PC-3 (cell line): ENCODE measurements at regions not wholly inside any gene's neighbourhood (a gene's known extent, or its start where the extent isn't known, plus 50 kb on each side); places are given as distances from the start of the nearest gene placed in this dataset.

Experiments
- ATAC-seq: fragments of 200-7000 bp; cut with Tn5 transposase; 2 replicates; pipeline ENCODE4 v1.9.1; 2020; ENCODE audit warnings: mild to moderate bottlenecking, moderate library complexity
- BruUV-seq: library from RNA; stranded (reverse); fragments of 400-500 nt; replicated peaks from 2 replicates; lab custom pipeline; 2021; lab: Mats Ljungman, UMichigan
- CTCF ChIA-PET: fragments of 300-600 bp; sonication (Branson Sonifier 250); formaldehyde crosslinking; loops from one replicate; lab custom pipeline; 2022; ENCODE audit warnings: antibody characterized with exemption; lab: Charles Lee
- POLR2A ChIA-PET: fragments of 300-600 bp; sonication (Branson Sonifier 250); formaldehyde crosslinking; loops from one replicate; lab custom pipeline; 2022; ENCODE audit warnings: antibody characterized with exemption; ENCODE audit not compliant: unreplicated experiment; lab: Charles Lee
- DNase-seq: peaks from one replicate; pipeline ENCODE4 v3.0.0-alpha.2; 2015
- H2AFZ ChIP-seq: fragments of 300-600 bp; sonication (generic); 2 replicates; pipeline ENCODE4 v1.6.0; 2016; ENCODE audit warnings: antibody characterized with exemption, low read length
- H3F3A ChIP-seq: fragments of 300-600 bp; sonication (generic); one replicate; pipeline ENCODE4 v1.6.0; 2017; ENCODE audit warnings: antibody characterized with exemption, low read length, control low read depth, mild to moderate bottlenecking; ENCODE audit not compliant: unreplicated experiment
- H3K27ac ChIP-seq: fragments of 300-600 bp; sonication (generic); 2 replicates; pipeline ENCODE4 v1.5.1; 2016; ENCODE audit warnings: mild to moderate bottlenecking, low read length
- H3K27me3 ChIP-seq: fragments of 300-600 bp; sonication (generic); 2 replicates; pipeline ENCODE4 v1.6.1; 2016; ENCODE audit warnings: low read length, mixed read lengths
- H3K36me3 ChIP-seq: fragments of 300-600 bp; sonication (generic); 2 replicates; pipeline ENCODE4 v1.6.1; 2016; ENCODE audit warnings: low read depth, mixed run types, low read length, mixed read lengths
- H3K4me1 ChIP-seq: fragments of 300-600 bp; sonication (generic); 2 replicates; pipeline ENCODE4 v1.5.1; 2016; ENCODE audit warnings: low read length; ENCODE audit not compliant: insufficient read depth
- H3K4me2 ChIP-seq: fragments of 300-600 bp; sonication (generic); 2 replicates; pipeline ENCODE4 v1.6.0; 2016; ENCODE audit warnings: low read length
- H3K4me3 ChIP-seq: fragments of 300-600 bp; sonication (generic); 2 replicates; pipeline ENCODE4 v1.5.1; 2016; ENCODE audit warnings: mild to moderate bottlenecking, low read length, mixed read lengths
- H3K79me2 ChIP-seq: fragments of 300-600 bp; sonication (generic); 2 replicates; pipeline ENCODE4 v1.6.1; 2017; ENCODE audit warnings: low read length, mixed read lengths
- H3K9ac ChIP-seq: fragments of 300-600 bp; sonication (generic); 2 replicates; pipeline ENCODE4 v1.6.0; 2016; ENCODE audit warnings: mild to moderate bottlenecking, low read length
- H3K9me2 ChIP-seq: fragments of 300-600 bp; sonication (generic); replicated peaks from 2 replicates; pipeline ENCODE4 v1.6.1; 2016; ENCODE audit warnings: mixed run types, low read length, mixed read lengths
- H3K9me3 ChIP-seq: fragments of 300-600 bp; sonication (generic); 2 replicates; pipeline ENCODE4 v1.6.1; 2016; ENCODE audit warnings: low read length, mixed read lengths
- H4K20me1 ChIP-seq: fragments of 300-600 bp; sonication (generic); 2 replicates; pipeline ENCODE4 v1.6.1; 2016; ENCODE audit warnings: low read length, mixed read lengths
- EZH2 ChIP-seq: fragments of 300-600 bp; sonication (generic); IDR thresholded peaks from one replicate; pipeline ENCODE4 v1.6.1; 2017; ENCODE audit warnings: antibody characterized with exemption, mild to moderate bottlenecking, low read length; ENCODE audit not compliant: unreplicated experiment
- EZH2phosphoT487 ChIP-seq: fragments of 300-600 bp; sonication (generic); IDR thresholded peaks from 2 replicates; pipeline ENCODE4 v1.6.1; 2018; ENCODE audit warnings: mild to moderate bottlenecking, antibody characterized with exemption, low read length, borderline replicate concordance
- intact Hi-C: fragments of 100-400 bp; cut with micrococcal nuclease; formaldehyde crosslinking; loops from 2 replicates; pipeline ENCODE4 v1.9.0; 2023
- TF ChIP-seq, protein P1 (sequence below): fragments of 300-600 bp; sonication (generic); conservative IDR thresholded peaks from 2 replicates; pipeline ENCODE4 v1.5.1; 2017; ENCODE audit warnings: antibody characterized with exemption, low read depth, mild to moderate bottlenecking, low read length

DNA sequence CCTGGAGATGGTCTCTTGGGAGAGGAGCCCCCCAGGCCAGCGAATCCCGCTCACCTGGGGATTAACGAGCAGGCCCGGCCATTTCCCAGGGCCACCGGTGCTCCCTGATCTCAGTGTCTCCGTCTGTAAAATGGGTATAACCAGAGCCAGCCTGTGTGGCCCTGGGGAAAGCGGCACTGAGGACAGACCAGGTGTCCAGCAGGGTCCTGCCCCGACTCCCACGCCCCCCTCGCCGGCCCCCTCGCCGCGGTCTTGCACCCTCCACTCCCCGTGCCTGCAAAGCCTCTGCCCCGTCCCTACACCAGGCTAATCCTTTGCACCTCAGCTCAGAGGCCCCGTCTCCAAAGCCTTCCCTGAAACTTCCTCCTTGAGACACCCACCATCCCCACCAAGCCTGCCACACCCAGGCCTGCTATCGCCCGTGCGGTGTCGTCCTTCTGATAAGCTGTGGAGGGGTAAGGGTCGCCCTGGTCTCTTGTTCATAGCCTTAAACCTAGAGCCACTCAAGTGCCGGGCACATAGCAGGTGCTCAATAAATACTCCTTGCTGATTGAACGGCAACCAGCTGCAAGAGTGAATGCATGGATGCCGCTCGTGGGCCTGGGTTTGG, 259.1 kb downstream of the C16orf95 start:
- no peak overlapping the region for H3K4me2 ChIP-seq
- ChIA-PET POLR2A (no interaction called here), CTCF (no interaction called here)
- no peaks in the 10 kb centered on the region for H3K27me3 ChIP-seq
- no peaks in the 10 kb centered on the region for H4K20me1 ChIP-seq
- no peaks in the 10 kb centered on the region for H3K79me2 ChIP-seq
- no peak overlapping the region for H2AFZ ChIP-seq
- no TSS peak for BruUV-seq
- peaks cover 7% of the 10 kb centered on the region; the same call in 1 of the 2 replicates for H3K4me1 ChIP-seq
- no peaks in the 10 kb centered on the region for H3F3A ChIP-seq
- no peak for DNase-seq
- H3K36me3 ChIP-seq = no peaks in the 10 kb centered on the region
- H3K4me3 ChIP-seq = no peak overlapping the region
- ATAC-seq = no peak
- no peak for TF ChIP-seq EZH2
- no peak for TF ChIP-seq EZH2phosphoT487
- TF ChIP-seq, protein P1, sequence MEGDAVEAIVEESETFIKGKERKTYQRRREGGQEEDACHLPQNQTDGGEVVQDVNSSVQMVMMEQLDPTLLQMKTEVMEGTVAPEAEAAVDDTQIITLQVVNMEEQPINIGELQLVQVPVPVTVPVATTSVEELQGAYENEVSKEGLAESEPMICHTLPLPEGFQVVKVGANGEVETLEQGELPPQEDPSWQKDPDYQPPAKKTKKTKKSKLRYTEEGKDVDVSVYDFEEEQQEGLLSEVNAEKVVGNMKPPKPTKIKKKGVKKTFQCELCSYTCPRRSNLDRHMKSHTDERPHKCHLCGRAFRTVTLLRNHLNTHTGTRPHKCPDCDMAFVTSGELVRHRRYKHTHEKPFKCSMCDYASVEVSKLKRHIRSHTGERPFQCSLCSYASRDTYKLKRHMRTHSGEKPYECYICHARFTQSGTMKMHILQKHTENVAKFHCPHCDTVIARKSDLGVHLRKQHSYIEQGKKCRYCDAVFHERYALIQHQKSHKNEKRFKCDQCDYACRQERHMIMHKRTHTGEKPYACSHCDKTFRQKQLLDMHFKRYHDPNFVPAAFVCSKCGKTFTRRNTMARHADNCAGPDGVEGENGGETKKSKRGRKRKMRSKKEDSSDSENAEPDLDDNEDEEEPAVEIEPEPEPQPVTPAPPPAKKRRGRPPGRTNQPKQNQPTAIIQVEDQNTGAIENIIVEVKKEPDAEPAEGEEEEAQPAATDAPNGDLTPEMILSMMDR = no peak
- no peak overlapping the region for H3K9ac ChIP-seq
- no peaks in the 10 kb centered on the region for H3K9me2 ChIP-seq
- H3K9me3 ChIP-seq = no peaks in the 10 kb centered on the region
- no peak overlapping the region for H3K27ac ChIP-seq
- intact Hi-C loops = no loop called here

DNA sequence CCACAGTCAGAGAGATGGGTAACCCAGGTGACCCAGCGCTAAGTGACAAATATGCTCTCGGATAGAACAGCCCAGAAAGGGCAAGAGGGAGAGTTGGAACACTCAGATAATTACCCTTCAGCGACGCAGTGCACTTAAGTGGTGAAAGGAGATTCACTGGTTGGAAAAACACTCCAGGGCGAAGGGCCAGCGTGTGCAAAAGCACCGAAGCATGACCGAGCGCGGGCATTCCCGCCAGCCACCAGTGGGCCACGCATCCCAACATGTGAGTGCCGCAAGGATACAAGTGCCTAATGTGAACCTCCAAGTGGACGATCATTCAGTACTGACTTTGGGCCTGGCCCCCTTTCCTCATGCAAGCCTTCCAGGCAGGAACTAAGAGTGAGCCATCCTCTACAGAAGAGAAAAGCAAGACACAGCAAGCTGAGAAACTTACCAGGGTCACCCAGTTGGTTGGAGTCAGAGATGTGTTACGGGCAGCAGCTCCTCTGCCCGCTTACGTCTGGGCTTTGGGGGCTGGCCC, 258.4 kb downstream of the C16orf95 start:
- DNase-seq (no peak), ATAC-seq (no peak)
- no TSS peak for BruUV-seq
- Histone ChIP-seq H3K9ac (no peak overlapping the region), H3K4me1 (peaks cover 7% of the 10 kb centered on the region; the same call in 1 of the 2 replicates), H2AFZ (no peak overlapping the region), H4K20me1 (no peaks in the 10 kb centered on the region), H3K27ac (no peak overlapping the region), H3K79me2 (no peaks in the 10 kb centered on the region), H3F3A (no peaks in the 10 kb centered on the region), H3K27me3 (no peaks in the 10 kb centered on the region), H3K9me2 (no peaks in the 10 kb centered on the region), H3K4me2 (no peak overlapping the region), H3K36me3 (no peaks in the 10 kb centered on the region), H3K9me3 (no peaks in the 10 kb centered on the region), H3K4me3 (no peak overlapping the region)
- intact Hi-C loops = no loop called here
- ChIA-PET CTCF (no interaction called here), POLR2A (no interaction called here)
- TF ChIP-seq EZH2phosphoT487 = no peak
- TF ChIP-seq, protein P1 = no peak
- no peak for TF ChIP-seq EZH2
